ENCODE measurements at regions not wholly inside any gene's neighbourhood (a gene's known extent, or its start where the extent isn't known, plus 50 kb on each side); places are given as distances from the start of the nearest gene placed in this dataset.
"Not testable (repeated sequence)": the region's sequence is repeated elsewhere in the genome, so short reads cannot be mapped to it uniquely, and the experiment has no call there.

GRCh38 chr12:47473091-47473490, 232.7 kb downstream of the RPAP3 start:
- Histone ChIP-seq H3K4me2 (no peak overlapping the region), H4K20me1 (ENCODE audit: insufficient read depth, poor library complexity, severe bottlenecking) (no peaks in the 10 kb centered on the region), H3K9me2 (replicated peaks; ENCODE audit: insufficient read depth) (no peaks in the 10 kb centered on the region), H3K9me3 (ENCODE audit: low read depth) (no peaks in the 10 kb centered on the region), H3K27me3 (no peaks in the 10 kb centered on the region), H3K36me3 (replicated peaks; ENCODE audit: insufficient read depth, low read depth) (no peaks in the 10 kb centered on the region), H3K79me2 (no peaks in the 10 kb centered on the region), H2AFZ (no peak overlapping the region), H3K27ac (no peak overlapping the region), H3K4me3 (no peak overlapping the region), H3K4me1 (ENCODE audit: insufficient read depth) (no peaks in the 10 kb centered on the region)
- WGBS (ENCODE audit: low lambda C conversion rate, missing lambda C conversion rate), result 39% methylated on average over 3 of the region's 3 CpGs
- TF ChIP-seq EZH2phosphoT487 (IDR thresholded peaks at IDR 0.05; ENCODE audit: low read depth, severe bottlenecking, unreplicated experiment), result no peak
- no peak for TF ChIP-seq EZH2 (IDR thresholded peaks at IDR 0.05; ENCODE audit: borderline replicate concordance)
- TF ChIP-seq, protein P1, sequence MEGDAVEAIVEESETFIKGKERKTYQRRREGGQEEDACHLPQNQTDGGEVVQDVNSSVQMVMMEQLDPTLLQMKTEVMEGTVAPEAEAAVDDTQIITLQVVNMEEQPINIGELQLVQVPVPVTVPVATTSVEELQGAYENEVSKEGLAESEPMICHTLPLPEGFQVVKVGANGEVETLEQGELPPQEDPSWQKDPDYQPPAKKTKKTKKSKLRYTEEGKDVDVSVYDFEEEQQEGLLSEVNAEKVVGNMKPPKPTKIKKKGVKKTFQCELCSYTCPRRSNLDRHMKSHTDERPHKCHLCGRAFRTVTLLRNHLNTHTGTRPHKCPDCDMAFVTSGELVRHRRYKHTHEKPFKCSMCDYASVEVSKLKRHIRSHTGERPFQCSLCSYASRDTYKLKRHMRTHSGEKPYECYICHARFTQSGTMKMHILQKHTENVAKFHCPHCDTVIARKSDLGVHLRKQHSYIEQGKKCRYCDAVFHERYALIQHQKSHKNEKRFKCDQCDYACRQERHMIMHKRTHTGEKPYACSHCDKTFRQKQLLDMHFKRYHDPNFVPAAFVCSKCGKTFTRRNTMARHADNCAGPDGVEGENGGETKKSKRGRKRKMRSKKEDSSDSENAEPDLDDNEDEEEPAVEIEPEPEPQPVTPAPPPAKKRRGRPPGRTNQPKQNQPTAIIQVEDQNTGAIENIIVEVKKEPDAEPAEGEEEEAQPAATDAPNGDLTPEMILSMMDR (IDR thresholded peaks at IDR 0.05; ENCODE audit: poor library complexity), result no peak
- DNase-seq (ENCODE audit: low spot score), result peak; percentile 13

DNA sequence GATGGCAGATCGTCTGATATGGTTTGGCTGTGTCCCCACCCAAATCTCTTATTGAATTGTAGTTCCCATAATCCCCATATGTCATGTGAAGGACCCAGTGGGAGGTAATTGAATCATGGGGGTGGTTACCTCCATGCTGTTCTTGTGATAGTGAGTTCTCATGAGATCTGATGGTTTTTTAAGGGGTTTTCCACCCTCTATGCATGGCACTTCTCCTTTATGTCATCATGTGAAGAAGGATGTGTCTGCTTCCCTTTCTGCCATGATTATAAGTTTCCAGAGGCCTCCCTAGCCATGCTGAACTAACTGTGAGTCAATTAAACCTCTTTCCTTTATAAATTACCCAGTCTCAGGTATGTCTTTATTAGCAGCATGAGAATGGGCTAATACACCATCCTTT, 235.5 kb downstream of the RPAP3 start:
- 63% methylated on average over 1 of the region's 1 CpG for WGBS (ENCODE audit: low lambda C conversion rate, missing lambda C conversion rate)

DNA sequence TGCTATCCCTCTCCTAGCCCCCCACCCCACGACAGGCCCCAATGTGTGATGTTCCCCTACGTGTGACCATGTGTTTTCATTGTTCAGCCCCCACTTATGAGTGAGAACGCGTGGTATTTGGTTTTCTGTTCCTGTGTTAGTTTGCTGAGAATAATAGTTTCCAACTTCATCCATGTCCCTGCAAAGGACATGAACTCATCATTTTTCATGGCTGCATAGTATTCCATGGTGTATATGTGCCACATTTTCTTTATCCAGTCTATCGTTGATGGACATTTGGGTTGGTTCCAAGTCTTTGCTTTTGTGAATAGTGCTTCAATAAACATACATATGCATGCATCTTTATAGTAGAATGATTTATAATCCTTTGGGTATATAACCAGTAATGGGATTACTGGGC, 241.9 kb downstream of the RPAP3 start:
- not testable (repeated sequence) for H3K27me3 ChIP-seq

More for the DNA sequence above, 235.5 kb downstream of the RPAP3 start:
- H3K9me2 ChIP-seq (replicated peaks; ENCODE audit: insufficient read depth); H3K27ac ChIP-seq; H3K4me3 ChIP-seq; H3K79me2 ChIP-seq; H2AFZ ChIP-seq; DNase-seq (ENCODE audit: low spot score); H3K4me2 ChIP-seq; H3K4me1 ChIP-seq (ENCODE audit: insufficient read depth); H4K20me1 ChIP-seq (ENCODE audit: insufficient read depth, poor library complexity, severe bottlenecking); H3K36me3 ChIP-seq (replicated peaks; ENCODE audit: insufficient read depth, low read depth); H3K9me3 ChIP-seq (ENCODE audit: low read depth); H3K27me3 ChIP-seq: not testable (repeated sequence)

GRCh38 chr12:47458279-47458678, 247.6 kb downstream of the RPAP3 start:
- WGBS (ENCODE audit: low lambda C conversion rate, missing lambda C conversion rate), result 72% methylated on average over 4 of the region's 4 CpGs
- no peaks in the 10 kb centered on the region for H4K20me1 ChIP-seq (ENCODE audit: insufficient read depth, poor library complexity, severe bottlenecking)
- peak; percentile 16 for DNase-seq (ENCODE audit: low spot score)
- no peak overlapping the region for H3K4me2 ChIP-seq
- H3K4me3 ChIP-seq, result no peak overlapping the region
- no peaks in the 10 kb centered on the region for H3K9me3 ChIP-seq (ENCODE audit: low read depth)
- H3K36me3 ChIP-seq (replicated peaks; ENCODE audit: insufficient read depth, low read depth), result no peaks in the 10 kb centered on the region
- H3K27ac ChIP-seq, result no peak overlapping the region
- no peaks in the 10 kb centered on the region for H3K9me2 ChIP-seq (replicated peaks; ENCODE audit: insufficient read depth)
- no peaks in the 10 kb centered on the region for H3K27me3 ChIP-seq
- no peak overlapping the region for H2AFZ ChIP-seq
- H3K79me2 ChIP-seq, result no peaks in the 10 kb centered on the region
- no peaks in the 10 kb centered on the region for H3K4me1 ChIP-seq (ENCODE audit: insufficient read depth)
- TF ChIP-seq EZH2 (IDR thresholded peaks at IDR 0.05; ENCODE audit: borderline replicate concordance) (no peak), EZH2phosphoT487 (IDR thresholded peaks at IDR 0.05; ENCODE audit: low read depth, severe bottlenecking, unreplicated experiment) (no peak)
- TF ChIP-seq, protein P1 (IDR thresholded peaks at IDR 0.05; ENCODE audit: poor library complexity), result no peak

More for the DNA sequence above, 241.9 kb downstream of the RPAP3 start:
- not testable (repeated sequence) for H3K36me3 ChIP-seq (replicated peaks; ENCODE audit: insufficient read depth, low read depth); H2AFZ ChIP-seq; H3K9me3 ChIP-seq (ENCODE audit: low read depth); H3K4me2 ChIP-seq; H4K20me1 ChIP-seq (ENCODE audit: insufficient read depth, poor library complexity, severe bottlenecking); H3K79me2 ChIP-seq; H3K4me3 ChIP-seq; DNase-seq (ENCODE audit: low spot score); H3K27ac ChIP-seq; H3K9me2 ChIP-seq (replicated peaks; ENCODE audit: insufficient read depth); H3K4me1 ChIP-seq (ENCODE audit: insufficient read depth)
- WGBS (ENCODE audit: low lambda C conversion rate, missing lambda C conversion rate), result 87% methylated on average over 5 of the region's 5 CpGs

GRCh38 chr12:47449797-47450196, 256.0 kb downstream of the RPAP3 start:
- Histone ChIP-seq H2AFZ (no peak overlapping the region), H3K9me3 (ENCODE audit: low read depth) (no peaks in the 10 kb centered on the region), H3K4me2 (no peak overlapping the region), H3K36me3 (replicated peaks; ENCODE audit: insufficient read depth, low read depth) (no peaks in the 10 kb centered on the region), H3K27me3 (no peaks in the 10 kb centered on the region), H3K79me2 (no peaks in the 10 kb centered on the region), H3K27ac (no peak overlapping the region), H3K4me3 (no peak overlapping the region), H4K20me1 (ENCODE audit: insufficient read depth, poor library complexity, severe bottlenecking) (no peaks in the 10 kb centered on the region), H3K4me1 (ENCODE audit: insufficient read depth) (no peaks in the 10 kb centered on the region), H3K9me2 (replicated peaks; ENCODE audit: insufficient read depth) (no peaks in the 10 kb centered on the region)
- WGBS (ENCODE audit: low lambda C conversion rate, missing lambda C conversion rate), result 85% methylated on average over 1 of the region's 1 CpG
- DNase-seq (ENCODE audit: low spot score), result no peak
- no peak for TF ChIP-seq EZH2phosphoT487 (IDR thresholded peaks at IDR 0.05; ENCODE audit: low read depth, severe bottlenecking, unreplicated experiment)
- TF ChIP-seq, protein P1 (IDR thresholded peaks at IDR 0.05; ENCODE audit: poor library complexity), result no peak
- no peak for TF ChIP-seq EZH2 (IDR thresholded peaks at IDR 0.05; ENCODE audit: borderline replicate concordance)
